PC-9 (cell line): ENCODE measurements at regions not wholly inside any gene's neighbourhood (a gene's known extent, or its start where the extent isn't known, plus 50 kb on each side); places are given as distances from the start of the nearest gene placed in this dataset.
"Not testable (repeated sequence)": the region's sequence is repeated elsewhere in the genome, so short reads cannot be mapped to it uniquely, and the experiment has no call there.

ENCODE experiments used
- BruUV-seq: library from RNA; stranded (reverse); fragments of 400-500 nt; replicated peaks from 2 replicates; lab custom pipeline; 2021; lab: Mats Ljungman, UMichigan
- CTCF ChIA-PET: fragments of 300-600 bp; sonication (Branson Sonifier 250); formaldehyde crosslinking; loops from one replicate; lab custom pipeline; 2022; ENCODE audit warnings: antibody characterized with exemption; lab: Charles Lee
- POLR2A ChIA-PET: fragments of 300-600 bp; sonication (Branson Sonifier 250); formaldehyde crosslinking; loops from one replicate; lab custom pipeline; 2022; ENCODE audit warnings: antibody characterized with exemption; ENCODE audit not compliant: unreplicated experiment; lab: Charles Lee
- DNase-seq, 2 experiments: peaks; one replicate each; pipeline versions ENCODE4 v3.0.0 to v3.0.0-alpha.2; 2015 to 2022; ENCODE audit warnings: mixed read lengths in 1 of 2
- H2AFZ ChIP-seq: fragments of 200-600 bp; sonication (generic); 2 replicates; pipeline ENCODE4 v1.8.1; 2017; ENCODE audit warnings: antibody characterized with exemption
- H3F3A ChIP-seq: fragments of 200-600 bp; sonication (generic); 2 replicates; pipeline ENCODE4 v1.8.1; 2017; ENCODE audit warnings: antibody characterized with exemption, mild to moderate bottlenecking, low read depth; ENCODE audit not compliant: insufficient read depth
- H3K27ac ChIP-seq: fragments of 200-600 bp; sonication (generic); 2 replicates; pipeline ENCODE4 v1.6.1; 2016; ENCODE audit warnings: mixed run types
- H3K27me3 ChIP-seq: fragments of 200-600 bp; sonication (generic); 2 replicates; pipeline ENCODE4 v1.6.1; 2016; ENCODE audit warnings: low read depth, mixed run types; ENCODE audit not compliant: insufficient read depth
- H3K36me3 ChIP-seq: fragments of 200-600 bp; sonication (generic); 2 replicates; pipeline ENCODE4 v1.6.1; 2016; ENCODE audit warnings: low read depth, mixed run types
- H3K4me1 ChIP-seq: fragments of 200-600 bp; sonication (generic); replicated peaks from 2 replicates; pipeline ENCODE4 v1.6.1; 2016; ENCODE audit warnings: mixed run types; ENCODE audit not compliant: insufficient read depth
- H3K4me2 ChIP-seq: fragments of 200-600 bp; sonication (generic); 2 replicates; pipeline ENCODE4 v1.6.1; 2017; ENCODE audit warnings: mixed run types
- H3K4me3 ChIP-seq: fragments of 200-600 bp; sonication (generic); 2 replicates; pipeline ENCODE4 v1.6.1; 2016; ENCODE audit warnings: mixed run types
- H3K79me2 ChIP-seq: fragments of 200-600 bp; sonication (generic); 2 replicates; pipeline ENCODE4 v1.6.1; 2017; ENCODE audit warnings: low read depth, mixed run types
- H3K9me2 ChIP-seq: fragments of 200-600 bp; sonication (generic); 2 replicates; pipeline ENCODE4 v1.8.1; 2017; ENCODE audit warnings: mild to moderate bottlenecking; ENCODE audit not compliant: insufficient read depth
- H3K9me3 ChIP-seq: fragments of 200-600 bp; sonication (generic); 2 replicates; pipeline ENCODE4 v1.8.1; 2016; ENCODE audit warnings: low read depth; ENCODE audit not compliant: insufficient read depth
- H4K20me1 ChIP-seq: fragments of 200-600 bp; sonication (generic); 2 replicates; pipeline ENCODE4 v1.8.1; 2017; ENCODE audit not compliant: insufficient read depth
- EZH2 ChIP-seq: fragments of 200-600 bp; sonication (generic); IDR thresholded peaks from 2 replicates; pipeline ENCODE4 v1.8.0; 2017; ENCODE audit warnings: antibody characterized with exemption, low read depth
- intact Hi-C: fragments of 100-400 bp; cut with micrococcal nuclease; formaldehyde crosslinking; loops from one replicate; pipeline ENCODE4 v1.10.0; 2022; ENCODE audit not compliant: unreplicated experiment
- TF ChIP-seq, protein P1 (sequence below): fragments of 200-600 bp; sonication (generic); conservative IDR thresholded peaks from 2 replicates; pipeline ENCODE4 v1.6.1; 2017; ENCODE audit warnings: mixed run types, antibody characterized with exemption, mild to moderate bottlenecking, moderate library complexity

DNA sequence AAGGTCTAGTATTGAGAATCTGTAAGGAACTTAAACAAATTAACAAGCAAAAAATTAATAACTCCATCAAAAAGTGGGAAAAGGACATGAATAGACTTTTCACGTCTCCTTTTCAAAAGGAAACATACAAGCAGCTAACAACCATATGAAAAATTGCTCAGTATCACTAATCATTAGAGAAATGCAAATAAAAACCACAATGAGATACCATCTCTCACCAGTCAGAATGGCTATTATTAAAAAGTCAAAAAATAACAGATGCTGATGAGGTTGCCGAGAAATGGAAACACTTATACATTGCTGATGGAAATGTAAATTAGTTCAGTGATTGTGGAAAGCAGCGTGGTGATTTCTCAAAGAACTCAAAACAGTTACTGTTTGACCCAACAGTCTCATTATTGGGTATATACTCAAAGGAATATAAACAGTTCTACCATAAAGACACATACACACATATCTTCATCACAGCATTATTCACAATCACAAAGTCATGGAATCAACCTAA, 410.4 kb upstream of the SMIM31 start:
- no peak for TF ChIP-seq EZH2
- TF ChIP-seq, protein P1, sequence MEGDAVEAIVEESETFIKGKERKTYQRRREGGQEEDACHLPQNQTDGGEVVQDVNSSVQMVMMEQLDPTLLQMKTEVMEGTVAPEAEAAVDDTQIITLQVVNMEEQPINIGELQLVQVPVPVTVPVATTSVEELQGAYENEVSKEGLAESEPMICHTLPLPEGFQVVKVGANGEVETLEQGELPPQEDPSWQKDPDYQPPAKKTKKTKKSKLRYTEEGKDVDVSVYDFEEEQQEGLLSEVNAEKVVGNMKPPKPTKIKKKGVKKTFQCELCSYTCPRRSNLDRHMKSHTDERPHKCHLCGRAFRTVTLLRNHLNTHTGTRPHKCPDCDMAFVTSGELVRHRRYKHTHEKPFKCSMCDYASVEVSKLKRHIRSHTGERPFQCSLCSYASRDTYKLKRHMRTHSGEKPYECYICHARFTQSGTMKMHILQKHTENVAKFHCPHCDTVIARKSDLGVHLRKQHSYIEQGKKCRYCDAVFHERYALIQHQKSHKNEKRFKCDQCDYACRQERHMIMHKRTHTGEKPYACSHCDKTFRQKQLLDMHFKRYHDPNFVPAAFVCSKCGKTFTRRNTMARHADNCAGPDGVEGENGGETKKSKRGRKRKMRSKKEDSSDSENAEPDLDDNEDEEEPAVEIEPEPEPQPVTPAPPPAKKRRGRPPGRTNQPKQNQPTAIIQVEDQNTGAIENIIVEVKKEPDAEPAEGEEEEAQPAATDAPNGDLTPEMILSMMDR: no peak
- no peak overlapping the region for H3K27ac ChIP-seq
- no peaks in the 10 kb centered on the region for H3K9me2 ChIP-seq
- no peak overlapping the region for H3K4me3 ChIP-seq
- H2AFZ ChIP-seq: no peak overlapping the region
- POLR2A ChIA-PET: no interaction called here
- H3F3A ChIP-seq: no peaks in the 10 kb centered on the region
- no peak overlapping the region for H3K4me2 ChIP-seq
- H3K4me1 ChIP-seq: no peaks in the 10 kb centered on the region
- H3K27me3 ChIP-seq: no peaks in the 10 kb centered on the region
- no peak for DNase-seq
- H3K36me3 ChIP-seq: no peaks in the 10 kb centered on the region
- intact Hi-C loops: no loop called here
- CTCF ChIA-PET: no interaction called here
- H4K20me1 ChIP-seq: no peaks in the 10 kb centered on the region
- no peaks in the 10 kb centered on the region for H3K9me3 ChIP-seq
- no TSS peak for BruUV-seq
- H3K79me2 ChIP-seq: no peaks in the 10 kb centered on the region

DNA sequence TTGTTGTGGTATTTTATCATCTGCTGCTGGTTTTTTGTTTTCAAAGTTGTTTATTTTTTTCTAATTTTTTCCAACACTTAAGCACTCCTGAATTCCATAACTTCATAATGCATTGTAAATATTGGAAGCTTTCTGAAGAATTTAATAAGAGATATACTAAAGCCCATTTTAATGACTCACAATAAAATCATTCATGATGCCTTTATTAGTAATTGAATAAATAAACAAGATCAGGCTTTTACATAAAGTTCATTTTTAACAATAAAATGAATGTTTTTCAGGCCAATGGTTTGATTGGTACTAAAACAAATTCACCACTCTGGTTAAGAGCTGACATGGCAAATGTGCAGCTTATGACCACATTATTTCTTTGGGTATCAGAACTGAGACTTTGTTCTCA, 408.2 kb upstream of the SMIM31 start:
- Histone ChIP-seq H3K4me3 (no peak overlapping the region), H3K27me3 (no peaks in the 10 kb centered on the region), H3K27ac (no peak overlapping the region), H3F3A (0 out of 2 replicates have a peak, but pooled peaks cover 2% of the 10 kb centered on the region), H4K20me1 (no peaks in the 10 kb centered on the region), H3K9me3 (no peaks in the 10 kb centered on the region), H3K36me3 (no peaks in the 10 kb centered on the region), H2AFZ (no peak overlapping the region), H3K79me2 (no peaks in the 10 kb centered on the region), H3K4me1 (peaks cover 3% of the 10 kb centered on the region; the same call in 1 of the 2 replicates), H3K4me2 (no peak overlapping the region), H3K9me2 (no peaks in the 10 kb centered on the region)
- BruUV-seq: no TSS peak
- CTCF ChIA-PET: no interaction called here
- POLR2A ChIA-PET: no interaction called here
- intact Hi-C loops: no loop called here
- no peak for DNase-seq
- no peak for TF ChIP-seq EZH2
- TF ChIP-seq, protein P1: no peak

DNA sequence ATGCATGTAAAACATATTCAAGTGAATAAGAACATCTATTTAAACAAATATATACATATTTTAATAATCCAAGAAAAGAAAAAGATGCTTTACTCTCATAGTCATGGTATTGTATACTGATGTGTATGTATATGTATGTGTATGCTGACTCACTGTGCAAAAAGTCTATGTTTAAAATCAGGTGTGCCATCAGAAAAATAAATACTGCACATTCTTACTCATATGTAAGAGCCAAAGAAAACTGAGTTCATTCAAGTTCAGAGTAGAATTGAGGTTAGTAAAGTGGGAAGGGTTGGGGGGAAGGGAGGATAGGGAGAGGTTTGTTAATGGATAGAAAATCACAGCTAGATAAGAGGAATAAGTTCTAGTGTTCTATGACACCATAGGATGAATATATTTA, 403.9 kb upstream of the SMIM31 start:
- peak overlapping the region; percentile 86 for H2AFZ ChIP-seq
- peaks cover 3% of the 10 kb centered on the region; the same call in 1 of the 2 replicates for H3K4me1 ChIP-seq
- H3K27me3 ChIP-seq: no peaks in the 10 kb centered on the region
- H4K20me1 ChIP-seq: no peaks in the 10 kb centered on the region
- CTCF ChIA-PET: no interaction called here
- 0 out of 2 replicates have a peak, but pooled peaks cover 2% of the 10 kb centered on the region for H3F3A ChIP-seq
- peak overlapping the region; percentile 71 for H3K4me2 ChIP-seq
- no peaks in the 10 kb centered on the region for H3K9me2 ChIP-seq
- no peaks in the 10 kb centered on the region for H3K79me2 ChIP-seq
- no peaks in the 10 kb centered on the region for H3K36me3 ChIP-seq
- H3K27ac ChIP-seq: peak overlapping the region; percentile 49; the same call in 1 of the 2 replicates
- POLR2A ChIA-PET: interaction anchor here (0.7 kb wide), 1 partner anchor 186 kb away, joined by 3 read pairs; no protein-coding TSS in a partner anchor
- peak overlapping the region; percentile 66 for H3K4me3 ChIP-seq
- intact Hi-C loops: no loop called here
- TSS peak; percentile 28 for BruUV-seq
- TF ChIP-seq, protein P1: no peak
- TF ChIP-seq EZH2: no peak
- DNase-seq: no peak
- H3K9me3 ChIP-seq: no peaks in the 10 kb centered on the region

DNA sequence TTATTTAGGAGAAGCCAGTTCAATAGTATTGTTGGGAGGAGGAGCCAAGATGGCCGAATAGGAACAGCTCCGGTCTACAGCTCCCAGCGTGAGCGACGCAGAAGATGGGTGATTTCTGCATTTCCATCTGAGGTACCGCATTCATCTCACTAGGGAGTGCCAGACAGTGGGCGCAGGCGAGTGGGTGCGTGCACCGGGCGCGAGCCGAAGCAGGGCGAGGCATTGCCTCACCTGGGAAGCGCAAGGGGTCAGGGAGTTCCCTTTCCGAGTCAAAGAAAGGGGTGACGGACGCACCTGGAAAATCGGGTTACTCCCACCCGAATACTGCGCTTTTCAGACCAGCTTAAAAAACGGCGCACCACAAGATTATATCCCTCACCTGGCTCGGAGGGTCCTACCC, 403.2 kb upstream of the SMIM31 start:
- H3K27me3 ChIP-seq, H3K79me2 ChIP-seq, H3K9me3 ChIP-seq, H3K9me2 ChIP-seq, intact Hi-C loops, H4K20me1 ChIP-seq, CTCF ChIA-PET, H3F3A ChIP-seq, BruUV-seq, H3K4me1 ChIP-seq, H3K36me3 ChIP-seq: not testable (repeated sequence)
- peak overlapping the region; percentile 71 for H3K4me2 ChIP-seq
- peak overlapping the region; percentile 49 for H3K27ac ChIP-seq
- POLR2A ChIA-PET: interaction anchor here (0.7 kb wide), 1 partner anchor 185 kb away, joined by 3 read pairs; no protein-coding TSS in a partner anchor
- peak; percentile 43 to 74 for DNase-seq
- H3K4me3 ChIP-seq: peak overlapping the region; percentile 66
- H2AFZ ChIP-seq: peak overlapping the region; percentile 86
